Astrocyte (in vitro differentiated cells and primary cell): ENCODE measurements at regions not wholly inside any gene's neighbourhood (a gene's known extent, or its start where the extent isn't known, plus 50 kb on each side); places are given as distances from the start of the nearest gene placed in this dataset.
"Not testable (repeated sequence)": the region's sequence is repeated elsewhere in the genome, so short reads cannot be mapped to it uniquely, and the experiment has no call there.

Experiments used
- EZH2 ChIP-seq: IDR thresholded peaks from 2 replicates; pipeline ENCODE4 v1.6.1; 2012; ENCODE audit warnings: mild to moderate bottlenecking, low read length, inconsistent platforms; ENCODE audit not compliant: insufficient read depth
- TF ChIP-seq, protein P1 (sequence below): IDR thresholded peaks from 2 replicates; pipeline ENCODE4 v1.5.1; 2011; ENCODE audit warnings: low read depth, mild to moderate bottlenecking, inconsistent platforms, low read length, moderate library complexity; ENCODE audit not compliant: insufficient read depth

DNA sequence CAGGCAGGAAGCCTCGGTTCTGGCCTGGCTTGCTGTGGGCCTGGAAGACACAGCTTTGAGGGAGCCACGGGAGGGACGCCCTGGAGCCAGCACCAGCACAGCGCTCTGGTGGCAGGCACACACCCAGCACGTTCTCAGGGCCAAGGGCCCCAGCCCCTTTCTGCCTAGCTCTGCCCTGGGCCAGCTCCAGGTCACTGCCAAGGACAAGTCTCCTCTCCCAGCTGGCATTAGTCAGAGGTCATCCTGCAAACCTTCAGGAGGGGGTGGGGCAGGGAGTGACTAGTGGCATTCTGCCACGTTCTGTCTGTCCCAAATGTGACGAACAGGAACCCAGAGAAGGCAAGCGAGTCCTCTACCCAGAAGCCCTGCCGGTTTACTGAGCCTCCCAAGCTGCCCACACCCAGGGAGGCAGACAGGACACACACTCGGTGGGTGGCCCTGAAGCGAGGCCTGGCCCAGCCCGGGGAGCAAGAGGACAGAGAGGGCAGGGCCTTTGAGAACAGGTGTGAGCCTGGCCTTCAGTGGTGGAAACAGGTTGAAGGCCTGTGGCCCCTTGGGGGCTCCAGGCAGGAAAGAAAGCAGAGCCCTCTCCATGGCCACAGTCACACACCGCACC, 528.0 kb downstream of the TP53TG3F start:
- TF ChIP-seq EZH2 = not testable (repeated sequence)
- TF ChIP-seq, protein P1, sequence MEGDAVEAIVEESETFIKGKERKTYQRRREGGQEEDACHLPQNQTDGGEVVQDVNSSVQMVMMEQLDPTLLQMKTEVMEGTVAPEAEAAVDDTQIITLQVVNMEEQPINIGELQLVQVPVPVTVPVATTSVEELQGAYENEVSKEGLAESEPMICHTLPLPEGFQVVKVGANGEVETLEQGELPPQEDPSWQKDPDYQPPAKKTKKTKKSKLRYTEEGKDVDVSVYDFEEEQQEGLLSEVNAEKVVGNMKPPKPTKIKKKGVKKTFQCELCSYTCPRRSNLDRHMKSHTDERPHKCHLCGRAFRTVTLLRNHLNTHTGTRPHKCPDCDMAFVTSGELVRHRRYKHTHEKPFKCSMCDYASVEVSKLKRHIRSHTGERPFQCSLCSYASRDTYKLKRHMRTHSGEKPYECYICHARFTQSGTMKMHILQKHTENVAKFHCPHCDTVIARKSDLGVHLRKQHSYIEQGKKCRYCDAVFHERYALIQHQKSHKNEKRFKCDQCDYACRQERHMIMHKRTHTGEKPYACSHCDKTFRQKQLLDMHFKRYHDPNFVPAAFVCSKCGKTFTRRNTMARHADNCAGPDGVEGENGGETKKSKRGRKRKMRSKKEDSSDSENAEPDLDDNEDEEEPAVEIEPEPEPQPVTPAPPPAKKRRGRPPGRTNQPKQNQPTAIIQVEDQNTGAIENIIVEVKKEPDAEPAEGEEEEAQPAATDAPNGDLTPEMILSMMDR = not testable (repeated sequence)
